ENCODE measurements at regions not wholly inside any gene's neighbourhood (a gene's known extent, or its start where the extent isn't known, plus 50 kb on each side); places are given as distances from the start of the nearest gene placed in this dataset.

- no peaks in the 10 kb centered on the region for H3K27me3 ChIP-seq (ENCODE audit: control insufficient read depth in 1 of 2, insufficient read depth in 2 of 2, low read length in 2 of 2)
- WGBS, 2 donors: 45 to 58% methylated on average over 5 of the region's 5 CpGs
Observed at GRCh38 chr6:81831274-81831673, 78.8 kb upstream of the TENT5A start.

DNA sequence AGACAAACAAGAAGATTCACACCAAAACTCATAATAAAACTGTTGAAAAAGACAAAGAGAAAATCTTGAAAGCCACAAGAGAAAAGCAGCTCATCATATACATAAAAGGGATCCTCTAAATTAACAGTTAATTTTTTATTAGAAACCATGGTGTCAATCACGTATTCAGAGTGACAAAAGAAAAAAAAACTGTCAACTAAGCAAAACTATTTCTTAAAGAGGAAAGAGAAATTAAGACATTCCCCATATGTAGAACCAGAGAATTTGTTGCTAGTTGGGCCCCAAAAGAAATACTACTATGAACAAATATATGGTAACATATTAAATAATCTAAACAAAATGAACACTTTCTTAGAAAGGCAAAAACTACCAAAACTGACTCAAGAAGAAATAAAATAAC lies 74.3 kb upstream of the TENT5A start:
- 0% methylated on average over 1 of the region's 1 CpG for WGBS, 2 donors
- H3K27me3 ChIP-seq (ENCODE audit: control insufficient read depth in 1 of 2, insufficient read depth in 2 of 2, low read length in 2 of 2): no peaks in the 10 kb centered on the region
- no peaks in the 10 kb centered on the region for H3K36me3 ChIP-seq (ENCODE audit: control insufficient read depth in 2 of 2, insufficient read depth in 2 of 2, low read length in 1 of 2)
- no peaks in the 10 kb centered on the region for H3K9me3 ChIP-seq (ENCODE audit: control insufficient read depth in 2 of 2, insufficient read depth in 1 of 2, low read depth in 1 of 2, low read length in 1 of 2)
- H3K4me1 ChIP-seq (ENCODE audit: control insufficient read depth in 2 of 2, insufficient read depth in 2 of 2, low read length in 1 of 2): no peaks in the 10 kb centered on the region
- no peak overlapping the region for H3K27ac ChIP-seq (ENCODE audit: low read depth in 2 of 2, low read length in 1 of 2)
- H3K4me3 ChIP-seq (ENCODE audit: low read depth in 1 of 2, low read length in 2 of 2): no peak overlapping the region

More at GRCh38 chr6:81831274-81831673, 78.8 kb upstream of the TENT5A start:
- Histone ChIP-seq H3K4me3 (ENCODE audit: low read depth in 1 of 2, low read length in 2 of 2) (no peak overlapping the region), H3K36me3 (ENCODE audit: control insufficient read depth in 2 of 2, insufficient read depth in 2 of 2, low read length in 1 of 2) (no peaks in the 10 kb centered on the region), H3K4me1 (ENCODE audit: control insufficient read depth in 2 of 2, insufficient read depth in 2 of 2, low read length in 1 of 2) (no peaks in the 10 kb centered on the region), H3K9me3 (ENCODE audit: control insufficient read depth in 2 of 2, insufficient read depth in 1 of 2, low read depth in 1 of 2, low read length in 1 of 2) (no peaks in the 10 kb centered on the region), H3K27ac (ENCODE audit: low read depth in 2 of 2, low read length in 1 of 2) (no peak overlapping the region)

DNA sequence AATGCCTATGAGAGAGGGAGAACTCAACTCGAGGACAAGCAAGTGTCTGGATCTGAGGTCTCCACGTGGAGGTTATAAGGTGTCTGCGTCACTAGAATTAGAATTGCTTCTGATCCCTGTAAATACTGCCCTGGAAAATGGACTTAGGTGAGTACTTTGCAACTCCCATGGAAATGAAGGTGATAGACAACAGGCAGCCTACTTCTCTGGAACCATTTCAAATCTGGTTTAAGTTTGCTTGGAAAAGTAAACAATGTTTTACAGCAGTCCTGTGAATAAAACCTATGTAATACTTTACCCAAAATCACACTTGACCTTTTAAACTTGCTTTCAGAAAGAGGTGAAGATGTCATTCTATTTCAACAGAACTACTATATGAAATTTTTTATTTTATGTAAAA lies 70.1 kb upstream of the TENT5A start:
- no peaks in the 10 kb centered on the region for H3K9me3 ChIP-seq (ENCODE audit: control insufficient read depth in 2 of 2, insufficient read depth in 1 of 2, low read depth in 1 of 2, low read length in 1 of 2)
- 66 to 67% methylated on average over 3 of the region's 3 CpGs for WGBS, 2 donors
- H3K36me3 ChIP-seq (ENCODE audit: control insufficient read depth in 2 of 2, insufficient read depth in 2 of 2, low read length in 1 of 2): no peaks in the 10 kb centered on the region
- H3K27ac ChIP-seq (ENCODE audit: low read depth in 2 of 2, low read length in 1 of 2): no peak overlapping the region
- H3K4me1 ChIP-seq (ENCODE audit: control insufficient read depth in 2 of 2, insufficient read depth in 2 of 2, low read length in 1 of 2): no peaks in the 10 kb centered on the region
- H3K27me3 ChIP-seq (ENCODE audit: control insufficient read depth in 1 of 2, insufficient read depth in 2 of 2, low read length in 2 of 2): no peaks in the 10 kb centered on the region
- H3K4me3 ChIP-seq (ENCODE audit: low read depth in 1 of 2, low read length in 2 of 2): no peak overlapping the region

DNA sequence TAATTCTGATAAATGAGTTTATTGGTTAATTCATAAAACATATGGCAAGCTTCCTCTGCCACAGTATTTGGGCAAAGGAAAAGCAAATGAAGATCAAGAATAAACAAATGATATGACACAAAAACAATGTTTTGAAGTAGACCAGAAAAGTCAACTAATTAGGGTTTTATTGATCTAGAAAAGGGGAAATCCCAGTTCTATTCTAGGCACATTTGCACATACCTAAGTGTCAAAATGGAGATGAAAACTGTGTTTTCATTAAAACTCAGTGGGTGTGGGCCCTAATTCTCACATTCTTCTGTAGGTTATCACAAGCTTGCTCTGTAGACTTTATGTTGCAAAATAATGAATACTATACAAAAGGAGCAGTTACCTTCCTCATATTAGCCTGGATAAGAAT lies 69.0 kb upstream of the TENT5A start:
- H3K27ac ChIP-seq (ENCODE audit: low read depth in 2 of 2, low read length in 1 of 2): no peak overlapping the region
- no peaks in the 10 kb centered on the region for H3K27me3 ChIP-seq (ENCODE audit: control insufficient read depth in 1 of 2, insufficient read depth in 2 of 2, low read length in 2 of 2)
- no peaks in the 10 kb centered on the region for H3K36me3 ChIP-seq (ENCODE audit: control insufficient read depth in 2 of 2, insufficient read depth in 2 of 2, low read length in 1 of 2)
- no peaks in the 10 kb centered on the region for H3K4me1 ChIP-seq (ENCODE audit: control insufficient read depth in 2 of 2, insufficient read depth in 2 of 2, low read length in 1 of 2)
- no peaks in the 10 kb centered on the region for H3K9me3 ChIP-seq (ENCODE audit: control insufficient read depth in 2 of 2, insufficient read depth in 1 of 2, low read depth in 1 of 2, low read length in 1 of 2)
- H3K4me3 ChIP-seq (ENCODE audit: low read depth in 1 of 2, low read length in 2 of 2): no peak overlapping the region

GRCh38 chr6:81820980-81821379 lies 68.5 kb upstream of the TENT5A start:
- no peaks in the 10 kb centered on the region for H3K9me3 ChIP-seq (ENCODE audit: control insufficient read depth in 2 of 2, insufficient read depth in 1 of 2, low read depth in 1 of 2, low read length in 1 of 2)
- no peak overlapping the region for H3K4me3 ChIP-seq (ENCODE audit: low read depth in 1 of 2, low read length in 2 of 2)
- H3K27me3 ChIP-seq (ENCODE audit: control insufficient read depth in 1 of 2, insufficient read depth in 2 of 2, low read length in 2 of 2): no peaks in the 10 kb centered on the region
- 29 to 31% methylated on average over 1 of the region's 1 CpG for WGBS, 2 donors
- H3K36me3 ChIP-seq (ENCODE audit: control insufficient read depth in 2 of 2, insufficient read depth in 2 of 2, low read length in 1 of 2): no peaks in the 10 kb centered on the region
- H3K4me1 ChIP-seq (ENCODE audit: control insufficient read depth in 2 of 2, insufficient read depth in 2 of 2, low read length in 1 of 2): no peaks in the 10 kb centered on the region
- no peak overlapping the region for H3K27ac ChIP-seq (ENCODE audit: low read depth in 2 of 2, low read length in 1 of 2)

DNA sequence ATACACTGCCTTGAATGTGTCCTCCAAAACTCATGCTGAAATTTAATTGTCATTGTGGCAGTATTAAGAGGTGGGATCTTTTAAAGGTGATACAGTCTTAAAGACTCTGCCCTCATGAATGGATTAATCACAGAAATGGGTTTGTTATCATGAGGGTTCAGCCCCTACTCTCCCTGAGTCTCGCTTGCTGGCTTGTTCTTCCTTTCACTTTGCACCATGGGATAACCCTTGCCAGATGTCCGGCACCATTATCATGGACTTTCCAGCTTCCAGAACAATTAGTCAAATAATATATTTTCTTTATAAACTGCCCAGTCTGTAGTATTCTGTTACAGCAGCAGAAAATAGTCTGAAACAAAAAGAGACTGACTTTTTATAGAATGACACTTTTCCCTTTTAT lies 67.9 kb upstream of the TENT5A start:
- Histone ChIP-seq H3K4me3 (ENCODE audit: low read depth in 1 of 2, low read length in 2 of 2) (no peak overlapping the region), H3K36me3 (ENCODE audit: control insufficient read depth in 2 of 2, insufficient read depth in 2 of 2, low read length in 1 of 2) (no peaks in the 10 kb centered on the region), H3K27ac (ENCODE audit: low read depth in 2 of 2, low read length in 1 of 2) (no peak overlapping the region), H3K27me3 (ENCODE audit: control insufficient read depth in 1 of 2, insufficient read depth in 2 of 2, low read length in 2 of 2) (no peaks in the 10 kb centered on the region), H3K9me3 (ENCODE audit: control insufficient read depth in 2 of 2, insufficient read depth in 1 of 2, low read depth in 1 of 2, low read length in 1 of 2) (no peaks in the 10 kb centered on the region), H3K4me1 (ENCODE audit: control insufficient read depth in 2 of 2, insufficient read depth in 2 of 2, low read length in 1 of 2) (no peaks in the 10 kb centered on the region)
- WGBS, 2 donors: 83 to 84% methylated on average over 2 of the region's 2 CpGs

- Histone ChIP-seq H3K27me3 (ENCODE audit: control insufficient read depth in 1 of 2, insufficient read depth in 2 of 2, low read length in 2 of 2) (no peaks in the 10 kb centered on the region), H3K4me1 (ENCODE audit: control insufficient read depth in 2 of 2, insufficient read depth in 2 of 2, low read length in 1 of 2) (no peaks in the 10 kb centered on the region), H3K9me3 (ENCODE audit: control insufficient read depth in 2 of 2, insufficient read depth in 1 of 2, low read depth in 1 of 2, low read length in 1 of 2) (no peaks in the 10 kb centered on the region), H3K4me3 (ENCODE audit: low read depth in 1 of 2, low read length in 2 of 2) (no peak overlapping the region), H3K27ac (ENCODE audit: low read depth in 2 of 2, low read length in 1 of 2) (no peak overlapping the region), H3K36me3 (ENCODE audit: control insufficient read depth in 2 of 2, insufficient read depth in 2 of 2, low read length in 1 of 2) (no peaks in the 10 kb centered on the region)
- 90 to 93% methylated on average over 6 of the region's 6 CpGs for WGBS, 2 donors
Observed at GRCh38 chr6:81819767-81820166, 67.3 kb upstream of the TENT5A start.

DNA sequence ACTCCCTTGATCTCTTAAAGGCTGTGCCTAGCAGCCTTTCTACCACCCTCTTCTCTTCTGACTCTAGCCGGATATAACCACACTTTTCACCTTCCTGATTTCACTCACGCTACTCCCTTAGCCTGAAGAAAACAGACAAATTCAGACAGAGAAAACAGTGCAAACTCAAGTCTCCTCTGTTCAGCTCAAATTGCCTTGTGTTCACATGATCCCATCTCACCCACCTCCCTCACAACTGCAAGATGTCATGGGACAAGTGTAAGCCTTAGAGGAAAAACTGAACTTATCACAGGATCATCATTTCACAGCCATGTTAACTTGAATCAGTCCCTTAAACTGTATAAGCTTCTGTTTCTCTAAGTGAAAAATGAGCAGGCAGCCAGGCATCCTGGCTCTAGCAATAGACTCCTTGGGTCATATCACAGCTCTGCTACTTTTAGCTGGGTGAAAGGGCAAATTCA lies 66.5 kb upstream of the TENT5A start:
- 78 to 84% methylated on average over 2 of the region's 2 CpGs for WGBS, 2 donors
- H3K9me3 ChIP-seq (ENCODE audit: control insufficient read depth in 2 of 2, insufficient read depth in 1 of 2, low read depth in 1 of 2, low read length in 1 of 2): no peaks in the 10 kb centered on the region
- no peak overlapping the region for H3K27ac ChIP-seq (ENCODE audit: low read depth in 2 of 2, low read length in 1 of 2)
- H3K36me3 ChIP-seq (ENCODE audit: control insufficient read depth in 2 of 2, insufficient read depth in 2 of 2, low read length in 1 of 2): no peaks in the 10 kb centered on the region
- no peaks in the 10 kb centered on the region for H3K27me3 ChIP-seq (ENCODE audit: control insufficient read depth in 1 of 2, insufficient read depth in 2 of 2, low read length in 2 of 2)
- no peak overlapping the region for H3K4me3 ChIP-seq (ENCODE audit: low read depth in 1 of 2, low read length in 2 of 2)
- H3K4me1 ChIP-seq (ENCODE audit: control insufficient read depth in 2 of 2, insufficient read depth in 2 of 2, low read length in 1 of 2): no peaks in the 10 kb centered on the region

DNA sequence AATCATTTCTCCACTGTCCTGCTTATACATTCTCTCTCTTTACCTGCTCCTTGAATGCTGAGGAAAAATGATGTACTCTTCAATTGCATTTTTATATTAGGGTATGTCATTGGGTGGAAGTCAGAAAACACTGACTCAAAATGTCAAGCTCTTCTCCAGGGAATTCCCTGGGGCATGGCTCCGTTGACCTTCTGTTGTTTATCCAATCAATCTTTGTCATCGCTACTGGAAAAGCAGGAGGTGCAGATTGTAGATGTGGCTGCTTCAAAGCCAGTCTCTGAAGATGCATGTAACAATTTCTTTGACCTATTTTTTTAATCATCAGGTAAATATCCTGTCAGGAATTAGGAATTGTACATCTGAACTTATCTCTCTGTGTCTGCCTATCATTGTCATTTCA lies 63.9 kb upstream of the TENT5A start:
- Histone ChIP-seq H3K4me3 (ENCODE audit: low read depth in 1 of 2, low read length in 2 of 2) (no peak overlapping the region), H3K27ac (ENCODE audit: low read depth in 2 of 2, low read length in 1 of 2) (no peak overlapping the region), H3K27me3 (ENCODE audit: control insufficient read depth in 1 of 2, insufficient read depth in 2 of 2, low read length in 2 of 2) (no peaks in the 10 kb centered on the region), H3K36me3 (ENCODE audit: control insufficient read depth in 2 of 2, insufficient read depth in 2 of 2, low read length in 1 of 2) (no peaks in the 10 kb centered on the region), H3K9me3 (ENCODE audit: control insufficient read depth in 2 of 2, insufficient read depth in 1 of 2, low read depth in 1 of 2, low read length in 1 of 2) (no peaks in the 10 kb centered on the region), H3K4me1 (ENCODE audit: control insufficient read depth in 2 of 2, insufficient read depth in 2 of 2, low read length in 1 of 2) (no peaks in the 10 kb centered on the region)
- WGBS, 2 donors: 38 to 48% methylated on average over 2 of the region's 2 CpGs

- Histone ChIP-seq H3K4me3 (ENCODE audit: low read depth in 1 of 2, low read length in 2 of 2) (no peak overlapping the region), H3K36me3 (ENCODE audit: control insufficient read depth in 2 of 2, insufficient read depth in 2 of 2, low read length in 1 of 2) (no peaks in the 10 kb centered on the region), H3K4me1 (ENCODE audit: control insufficient read depth in 2 of 2, insufficient read depth in 2 of 2, low read length in 1 of 2) (no peaks in the 10 kb centered on the region), H3K27me3 (ENCODE audit: control insufficient read depth in 1 of 2, insufficient read depth in 2 of 2, low read length in 2 of 2) (no peaks in the 10 kb centered on the region), H3K27ac (ENCODE audit: low read depth in 2 of 2, low read length in 1 of 2) (no peak overlapping the region), H3K9me3 (ENCODE audit: control insufficient read depth in 2 of 2, insufficient read depth in 1 of 2, low read depth in 1 of 2, low read length in 1 of 2) (no peaks in the 10 kb centered on the region)
- 60 to 62% methylated on average over 2 of the region's 2 CpGs for WGBS, 2 donors
Observed at GRCh38 chr6:81814370-81815076, 62.0 kb upstream of the TENT5A start.
